ENCODE measurements at regions not wholly inside any gene's neighbourhood (a gene's known extent, or its start where the extent isn't known, plus 50 kb on each side); places are given as distances from the start of the nearest gene placed in this dataset.

GRCh38 chr9:134214766-134215419 lies 50.5 kb upstream of the RNU6ATAC start:
- TF ChIP-seq BHLHE40 (IDR thresholded peaks at IDR 0.05; ENCODE audit: low read depth, low read length) (no peak), CTCF (conservative IDR thresholded peaks at IDR 0.05; ENCODE audit: low read depth, low read length) (no peak), RCOR1 (IDR thresholded peaks at IDR 0.05; ENCODE audit: insufficient replicate concordance, low read length) (no peak), RAD21 (IDR thresholded peaks at IDR 0.05; ENCODE audit: low read length) (no peak), USF2 (IDR thresholded peaks at IDR 0.05; ENCODE audit: low read depth, low read length) (no peak), POLR2A (IDR thresholded peaks at IDR 0.05; ENCODE audit: low read depth, low read length) (no peak), ELK1 (IDR thresholded peaks at IDR 0.05; ENCODE audit: borderline replicate concordance, low read depth, low read length) (no peak), MAZ (IDR thresholded peaks at IDR 0.05; ENCODE audit: borderline replicate concordance, low read depth, low read length) (0 out of 2 replicates have a peak, but pooled peaks have one; percentile 8), CEBPB (IDR thresholded peaks at IDR 0.05; ENCODE audit: low read depth, low read length) (no peak)
